ENCODE measurements at regions not wholly inside any gene's neighbourhood (a gene's known extent, or its start where the extent isn't known, plus 50 kb on each side); places are given as distances from the start of the nearest gene placed in this dataset.

DNA sequence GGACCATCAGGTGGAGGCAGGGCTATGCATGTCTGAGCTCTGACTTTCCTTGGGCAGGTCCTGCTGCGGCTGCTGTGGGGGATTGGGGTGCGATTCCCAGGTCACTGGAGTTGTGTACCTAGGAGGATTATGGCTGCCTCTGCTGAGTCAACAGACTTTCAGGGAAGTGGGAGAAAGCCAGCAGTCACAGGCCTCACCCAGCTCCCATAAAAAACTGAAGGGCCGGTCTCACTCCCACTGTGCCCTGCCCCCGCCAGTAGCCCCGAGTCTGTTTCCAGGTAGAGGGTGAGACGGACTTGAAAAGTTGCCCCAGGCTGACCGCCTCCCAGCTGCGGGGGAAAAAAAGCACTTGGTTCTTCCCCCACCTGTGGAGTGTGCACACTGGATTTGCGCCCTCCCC is 76.7 kb downstream of the FAM170A start:
- TF ChIP-seq, protein P1, sequence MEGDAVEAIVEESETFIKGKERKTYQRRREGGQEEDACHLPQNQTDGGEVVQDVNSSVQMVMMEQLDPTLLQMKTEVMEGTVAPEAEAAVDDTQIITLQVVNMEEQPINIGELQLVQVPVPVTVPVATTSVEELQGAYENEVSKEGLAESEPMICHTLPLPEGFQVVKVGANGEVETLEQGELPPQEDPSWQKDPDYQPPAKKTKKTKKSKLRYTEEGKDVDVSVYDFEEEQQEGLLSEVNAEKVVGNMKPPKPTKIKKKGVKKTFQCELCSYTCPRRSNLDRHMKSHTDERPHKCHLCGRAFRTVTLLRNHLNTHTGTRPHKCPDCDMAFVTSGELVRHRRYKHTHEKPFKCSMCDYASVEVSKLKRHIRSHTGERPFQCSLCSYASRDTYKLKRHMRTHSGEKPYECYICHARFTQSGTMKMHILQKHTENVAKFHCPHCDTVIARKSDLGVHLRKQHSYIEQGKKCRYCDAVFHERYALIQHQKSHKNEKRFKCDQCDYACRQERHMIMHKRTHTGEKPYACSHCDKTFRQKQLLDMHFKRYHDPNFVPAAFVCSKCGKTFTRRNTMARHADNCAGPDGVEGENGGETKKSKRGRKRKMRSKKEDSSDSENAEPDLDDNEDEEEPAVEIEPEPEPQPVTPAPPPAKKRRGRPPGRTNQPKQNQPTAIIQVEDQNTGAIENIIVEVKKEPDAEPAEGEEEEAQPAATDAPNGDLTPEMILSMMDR (conservative IDR thresholded peaks at IDR 0.05; ENCODE audit: low read length) = no peak
- TF ChIP-seq EZH2phosphoT487 (IDR thresholded peaks at IDR 0.05; ENCODE audit: borderline replicate concordance, low read depth, low read length) = no peak

Measured in OCI-LY7 (cell line).